Liver (tissue), 3 donors: ENCODE measurements at regions not wholly inside any gene's neighbourhood (a gene's known extent, or its start where the extent isn't known, plus 50 kb on each side); places are given as distances from the start of the nearest gene placed in this dataset.

Experiments
- FOXA1 ChIP-seq: IDR thresholded peaks from 2 replicates; pipeline ENCODE4 v1.6.1; 2016; ENCODE audit warnings: antibody characterized with exemption
- GABPA ChIP-seq, 2 donors: IDR thresholded peaks in 1 of 2; conservative IDR thresholded peaks in 1 of 2; 2 replicates each; pipeline ENCODE4 v1.6.1; 2016; ENCODE audit warnings: antibody characterized with exemption in 2 of 2, mild to moderate bottlenecking in 1 of 2, moderate library complexity in 1 of 2
- RXRA ChIP-seq, 2 donors: IDR thresholded peaks; 2 replicates each; pipeline ENCODE4 v1.6.1; 2017 to 2018; ENCODE audit warnings: antibody characterized with exemption in 2 of 2, mild to moderate bottlenecking in 1 of 2
- SP1 ChIP-seq: IDR thresholded peaks from 2 replicates; pipeline ENCODE4 v1.6.1; 2018; ENCODE audit warnings: antibody characterized with exemption, mild to moderate bottlenecking
- TAF1 ChIP-seq: conservative IDR thresholded peaks from 2 replicates; pipeline ENCODE4 v1.6.1; 2016; ENCODE audit warnings: antibody characterized with exemption, mild to moderate bottlenecking
- YY1 ChIP-seq: IDR thresholded peaks from 2 replicates; pipeline ENCODE4 v1.6.1; 2016; ENCODE audit warnings: antibody characterized with exemption, mild to moderate bottlenecking
- TF ChIP-seq, protein P1 (sequence below): fragments of 150-350 bp; IDR thresholded peaks from 2 replicates; pipeline ENCODE4 v1.5.1; 2017; ENCODE audit warnings: improper control_type of control experiment, low read depth, low read length; ENCODE audit not compliant: missing input control
- TF ChIP-seq, protein P2 (sequence below): IDR thresholded peaks from 2 replicates; pipeline ENCODE4 v1.6.1; 2016; ENCODE audit warnings: antibody characterized with exemption
- TF ChIP-seq, protein P3 (sequence below): IDR thresholded peaks from 2 replicates; pipeline ENCODE4 v1.6.1; 2016; ENCODE audit warnings: antibody characterized with exemption
- donor health status: healthy.
- donor health status: healthy.

DNA sequence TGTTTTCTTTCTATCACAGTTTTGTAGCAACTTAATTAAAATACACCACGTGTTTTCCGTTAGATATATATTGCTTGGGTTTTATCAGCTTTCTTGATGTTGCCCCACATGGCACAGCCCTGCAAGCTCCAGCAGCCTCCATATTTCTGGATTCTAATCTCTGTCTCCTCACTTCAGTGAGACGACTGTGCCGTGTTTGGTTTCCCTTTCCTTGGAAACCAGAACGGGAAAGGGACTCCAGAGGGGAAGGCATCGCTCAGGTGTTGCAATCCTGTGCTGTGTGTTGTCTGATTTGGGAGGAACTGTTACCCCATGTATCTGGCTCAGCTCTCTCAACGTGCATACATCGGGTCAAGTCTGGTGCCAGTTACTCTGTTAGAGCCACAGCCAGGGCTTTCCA is 464.2 kb upstream of the B3GAT1 start:
- TF ChIP-seq GABPA (IDR thresholded peaks at IDR 0.05 in 1 of 2, conservative IDR thresholded peaks at IDR 0.05 in 1 of 2) (no peak), YY1 (no peak), SP1 (no peak), FOXA1 (no peak), RXRA (IDR thresholded peaks at IDR 0.05) (no peak), TAF1 (no peak)
- TF ChIP-seq, protein P1, sequence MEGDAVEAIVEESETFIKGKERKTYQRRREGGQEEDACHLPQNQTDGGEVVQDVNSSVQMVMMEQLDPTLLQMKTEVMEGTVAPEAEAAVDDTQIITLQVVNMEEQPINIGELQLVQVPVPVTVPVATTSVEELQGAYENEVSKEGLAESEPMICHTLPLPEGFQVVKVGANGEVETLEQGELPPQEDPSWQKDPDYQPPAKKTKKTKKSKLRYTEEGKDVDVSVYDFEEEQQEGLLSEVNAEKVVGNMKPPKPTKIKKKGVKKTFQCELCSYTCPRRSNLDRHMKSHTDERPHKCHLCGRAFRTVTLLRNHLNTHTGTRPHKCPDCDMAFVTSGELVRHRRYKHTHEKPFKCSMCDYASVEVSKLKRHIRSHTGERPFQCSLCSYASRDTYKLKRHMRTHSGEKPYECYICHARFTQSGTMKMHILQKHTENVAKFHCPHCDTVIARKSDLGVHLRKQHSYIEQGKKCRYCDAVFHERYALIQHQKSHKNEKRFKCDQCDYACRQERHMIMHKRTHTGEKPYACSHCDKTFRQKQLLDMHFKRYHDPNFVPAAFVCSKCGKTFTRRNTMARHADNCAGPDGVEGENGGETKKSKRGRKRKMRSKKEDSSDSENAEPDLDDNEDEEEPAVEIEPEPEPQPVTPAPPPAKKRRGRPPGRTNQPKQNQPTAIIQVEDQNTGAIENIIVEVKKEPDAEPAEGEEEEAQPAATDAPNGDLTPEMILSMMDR = no peak
- TF ChIP-seq, protein P2, sequence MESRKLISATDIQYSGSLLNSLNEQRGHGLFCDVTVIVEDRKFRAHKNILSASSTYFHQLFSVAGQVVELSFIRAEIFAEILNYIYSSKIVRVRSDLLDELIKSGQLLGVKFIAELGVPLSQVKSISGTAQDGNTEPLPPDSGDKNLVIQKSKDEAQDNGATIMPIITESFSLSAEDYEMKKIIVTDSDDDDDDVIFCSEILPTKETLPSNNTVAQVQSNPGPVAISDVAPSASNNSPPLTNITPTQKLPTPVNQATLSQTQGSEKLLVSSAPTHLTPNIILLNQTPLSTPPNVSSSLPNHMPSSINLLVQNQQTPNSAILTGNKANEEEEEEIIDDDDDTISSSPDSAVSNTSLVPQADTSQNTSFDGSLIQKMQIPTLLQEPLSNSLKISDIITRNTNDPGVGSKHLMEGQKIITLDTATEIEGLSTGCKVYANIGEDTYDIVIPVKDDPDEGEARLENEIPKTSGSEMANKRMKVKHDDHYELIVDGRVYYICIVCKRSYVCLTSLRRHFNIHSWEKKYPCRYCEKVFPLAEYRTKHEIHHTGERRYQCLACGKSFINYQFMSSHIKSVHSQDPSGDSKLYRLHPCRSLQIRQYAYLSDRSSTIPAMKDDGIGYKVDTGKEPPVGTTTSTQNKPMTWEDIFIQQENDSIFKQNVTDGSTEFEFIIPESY = no peak
- TF ChIP-seq, protein P3, sequence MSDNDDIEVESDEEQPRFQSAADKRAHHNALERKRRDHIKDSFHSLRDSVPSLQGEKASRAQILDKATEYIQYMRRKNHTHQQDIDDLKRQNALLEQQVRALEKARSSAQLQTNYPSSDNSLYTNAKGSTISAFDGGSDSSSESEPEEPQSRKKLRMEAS = no peak
